ENCODE measurements at regions not wholly inside any gene's neighbourhood (a gene's known extent, or its start where the extent isn't known, plus 50 kb on each side); places are given as distances from the start of the nearest gene placed in this dataset.
"Not testable (repeated sequence)": the region's sequence is repeated elsewhere in the genome, so short reads cannot be mapped to it uniquely, and the experiment has no call there.

- in situ Hi-C loops (cut with MboI; ENCODE audit: low sequenced_read_pairs, unreplicated experiment): no loop called here
- DNase-seq (ENCODE audit: low spot score): no peak
- TF ChIP-seq CTCF (IDR thresholded peaks at IDR 0.05; ENCODE audit: borderline replicate concordance, control extremely low read depth, extremely low read depth, insufficient read depth, missing control alignments): no peak
Observed at GRCh38 chr1:187931776-187932175, 1103.0 kb downstream of the PLA2G4A start.

GRCh38 chr1:187933562-187934419 is 1105.0 kb downstream of the PLA2G4A start:
- in situ Hi-C loops (cut with MboI; ENCODE audit: low sequenced_read_pairs, unreplicated experiment): no loop called here
- no peak for DNase-seq (ENCODE audit: low spot score)

GRCh38 chr1:187936667-187937066 is 1107.9 kb downstream of the PLA2G4A start:
- TF ChIP-seq CTCF (IDR thresholded peaks at IDR 0.05; ENCODE audit: borderline replicate concordance, control extremely low read depth, extremely low read depth, insufficient read depth, missing control alignments): no peak
- in situ Hi-C loops (cut with MboI; ENCODE audit: low sequenced_read_pairs, unreplicated experiment): no loop called here

More at GRCh38 chr1:187933562-187934419, 1105.0 kb downstream of the PLA2G4A start:
- no peak for TF ChIP-seq CTCF (IDR thresholded peaks at IDR 0.05; ENCODE audit: borderline replicate concordance, control extremely low read depth, extremely low read depth, insufficient read depth, missing control alignments)

GRCh38 chr1:187938092-187938491 is 1109.3 kb downstream of the PLA2G4A start:
- TF ChIP-seq CTCF (IDR thresholded peaks at IDR 0.05; ENCODE audit: borderline replicate concordance, control extremely low read depth, extremely low read depth, insufficient read depth, missing control alignments): no peak
- DNase-seq (ENCODE audit: low spot score): no peak
- in situ Hi-C loops (cut with MboI; ENCODE audit: low sequenced_read_pairs, unreplicated experiment): no loop called here

More at GRCh38 chr1:187936667-187937066, 1107.9 kb downstream of the PLA2G4A start:
- DNase-seq (ENCODE audit: low spot score): no peak

GRCh38 chr1:187942986-187943385 is 1114.2 kb downstream of the PLA2G4A start:
- DNase-seq (ENCODE audit: low spot score): no peak
- in situ Hi-C loops (cut with MboI; ENCODE audit: low sequenced_read_pairs, unreplicated experiment): no loop called here
- no peak for TF ChIP-seq CTCF (IDR thresholded peaks at IDR 0.05; ENCODE audit: borderline replicate concordance, control extremely low read depth, extremely low read depth, insufficient read depth, missing control alignments)

- no peak for DNase-seq (ENCODE audit: low spot score)
- in situ Hi-C loops (cut with MboI; ENCODE audit: low sequenced_read_pairs, unreplicated experiment): no loop called here
Observed at GRCh38 chr1:187943606-187944403, 1115.1 kb downstream of the PLA2G4A start.

GRCh38 chr1:187946661-187947060 is 1117.9 kb downstream of the PLA2G4A start:
- in situ Hi-C loops (cut with MboI; ENCODE audit: low sequenced_read_pairs, unreplicated experiment); DNase-seq (ENCODE audit: low spot score): not testable (repeated sequence)

More at GRCh38 chr1:187943606-187944403, 1115.1 kb downstream of the PLA2G4A start:
- no peak for TF ChIP-seq CTCF (IDR thresholded peaks at IDR 0.05; ENCODE audit: borderline replicate concordance, control extremely low read depth, extremely low read depth, insufficient read depth, missing control alignments)

Data from GM13976 (cell line).